ENCODE measurements at regions not wholly inside any gene's neighbourhood (a gene's known extent, or its start where the extent isn't known, plus 50 kb on each side); places are given as distances from the start of the nearest gene placed in this dataset.

GRCh38 chr18:40824291-40824690 lies 1130.7 kb upstream of the PIK3C3 start:
- no peaks in the 10 kb centered on the region for H3K4me1 ChIP-seq (ENCODE audit: control insufficient read depth in 2 of 3, insufficient read depth in 2 of 3, low read depth in 1 of 3, low read length in 3 of 3)
- no peak overlapping the region for H3K9ac ChIP-seq (ENCODE audit: low read length in 3 of 3)
- intact Hi-C loops (cut with DNase I): no loop called here
- no peak for FAIRE-seq
- no peaks in the 10 kb centered on the region for H3K36me3 ChIP-seq (ENCODE audit: control insufficient read depth in 2 of 3, insufficient read depth in 3 of 3, low read length in 3 of 3)
- no peak overlapping the region for H3K27ac ChIP-seq (ENCODE audit: low read depth in 2 of 2, low read length in 2 of 2)
- H3K9me3 ChIP-seq (ENCODE audit: control insufficient read depth in 2 of 3, insufficient read depth in 1 of 3, low read length in 3 of 3): no peaks in the 10 kb centered on the region
- DNase-seq: no peak
- TF ChIP-seq, protein P1, sequence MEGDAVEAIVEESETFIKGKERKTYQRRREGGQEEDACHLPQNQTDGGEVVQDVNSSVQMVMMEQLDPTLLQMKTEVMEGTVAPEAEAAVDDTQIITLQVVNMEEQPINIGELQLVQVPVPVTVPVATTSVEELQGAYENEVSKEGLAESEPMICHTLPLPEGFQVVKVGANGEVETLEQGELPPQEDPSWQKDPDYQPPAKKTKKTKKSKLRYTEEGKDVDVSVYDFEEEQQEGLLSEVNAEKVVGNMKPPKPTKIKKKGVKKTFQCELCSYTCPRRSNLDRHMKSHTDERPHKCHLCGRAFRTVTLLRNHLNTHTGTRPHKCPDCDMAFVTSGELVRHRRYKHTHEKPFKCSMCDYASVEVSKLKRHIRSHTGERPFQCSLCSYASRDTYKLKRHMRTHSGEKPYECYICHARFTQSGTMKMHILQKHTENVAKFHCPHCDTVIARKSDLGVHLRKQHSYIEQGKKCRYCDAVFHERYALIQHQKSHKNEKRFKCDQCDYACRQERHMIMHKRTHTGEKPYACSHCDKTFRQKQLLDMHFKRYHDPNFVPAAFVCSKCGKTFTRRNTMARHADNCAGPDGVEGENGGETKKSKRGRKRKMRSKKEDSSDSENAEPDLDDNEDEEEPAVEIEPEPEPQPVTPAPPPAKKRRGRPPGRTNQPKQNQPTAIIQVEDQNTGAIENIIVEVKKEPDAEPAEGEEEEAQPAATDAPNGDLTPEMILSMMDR (IDR thresholded peaks at IDR 0.05; ENCODE audit: borderline replicate concordance, extremely low read depth, insufficient read depth): no peak
- H3K27me3 ChIP-seq (ENCODE audit: control insufficient read depth, insufficient read depth, low read length): no peaks in the 10 kb centered on the region
- H3K4me3 ChIP-seq (ENCODE audit: low read length in 3 of 3): no peak overlapping the region

DNA sequence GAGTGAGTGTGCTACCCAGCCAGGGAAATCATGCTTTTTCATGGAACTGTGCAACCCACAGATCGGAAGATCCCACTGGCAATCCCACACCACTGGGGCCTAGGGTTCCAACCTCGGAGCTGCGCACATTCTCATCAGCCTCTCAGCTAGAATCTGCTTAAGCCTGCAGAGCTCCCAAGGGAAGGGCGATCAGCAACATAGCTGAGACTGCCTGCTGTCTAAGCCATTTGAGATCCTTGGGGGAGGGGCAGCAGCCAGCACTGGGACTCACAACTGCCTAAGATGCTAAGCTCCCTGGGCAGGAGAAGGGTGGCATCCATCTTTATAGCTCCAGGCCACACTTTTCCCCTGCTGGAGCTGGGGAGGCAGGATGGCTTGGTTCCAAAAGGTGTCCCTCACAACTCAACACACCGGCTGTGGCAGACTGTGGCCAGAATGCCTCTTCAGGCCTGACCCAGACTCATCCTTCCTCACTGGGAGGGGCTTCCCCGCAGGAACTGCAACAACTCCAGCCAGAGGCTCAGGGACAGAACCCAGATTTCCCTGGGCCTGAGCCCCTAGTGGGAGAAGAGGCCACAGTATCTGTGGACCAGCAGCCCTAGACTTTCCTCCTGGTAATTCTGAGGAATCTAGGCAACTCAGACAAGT lies 1133.3 kb upstream of the PIK3C3 start:
- Histone ChIP-seq H3K9me3 (ENCODE audit: control insufficient read depth in 2 of 3, insufficient read depth in 1 of 3, low read length in 3 of 3) (no peaks in the 10 kb centered on the region), H3K27ac (ENCODE audit: low read depth in 2 of 2, low read length in 2 of 2) (no peak overlapping the region), H3K36me3 (ENCODE audit: control insufficient read depth in 2 of 3, insufficient read depth in 3 of 3, low read length in 3 of 3) (no peaks in the 10 kb centered on the region), H3K9ac (ENCODE audit: low read length in 3 of 3) (no peak overlapping the region), H3K4me3 (ENCODE audit: low read length in 3 of 3) (no peak overlapping the region), H3K27me3 (ENCODE audit: control insufficient read depth, insufficient read depth, low read length) (no peaks in the 10 kb centered on the region), H3K4me1 (ENCODE audit: control insufficient read depth in 2 of 3, insufficient read depth in 2 of 3, low read depth in 1 of 3, low read length in 3 of 3) (no peaks in the 10 kb centered on the region)
- DNase-seq (no peak), FAIRE-seq (no peak)
- TF ChIP-seq, protein P1 (IDR thresholded peaks at IDR 0.05; ENCODE audit: borderline replicate concordance, extremely low read depth, insufficient read depth): no peak
- intact Hi-C loops (cut with DNase I): no loop called here

GRCh38 chr18:40812981-40813515 lies 1142.0 kb upstream of the PIK3C3 start:
- Histone ChIP-seq H3K36me3 (ENCODE audit: control insufficient read depth in 2 of 3, insufficient read depth in 3 of 3, low read length in 3 of 3) (no peaks in the 10 kb centered on the region), H3K4me1 (ENCODE audit: control insufficient read depth in 2 of 3, insufficient read depth in 2 of 3, low read depth in 1 of 3, low read length in 3 of 3) (no peaks in the 10 kb centered on the region)
- TF ChIP-seq, protein P1 (IDR thresholded peaks at IDR 0.05; ENCODE audit: borderline replicate concordance, extremely low read depth, insufficient read depth): no peak

More at GRCh38 chr18:40812981-40813515, 1142.0 kb upstream of the PIK3C3 start:
- DNase-seq (no peak), FAIRE-seq (no peak)
- intact Hi-C loops (cut with DNase I): no loop called here
- no peak overlapping the region for H3K27ac ChIP-seq (ENCODE audit: low read depth in 2 of 2, low read length in 2 of 2)
- no peaks in the 10 kb centered on the region for H3K27me3 ChIP-seq (ENCODE audit: control insufficient read depth, insufficient read depth, low read length)
- H3K9ac ChIP-seq (ENCODE audit: low read length in 3 of 3): no peak overlapping the region
- H3K4me3 ChIP-seq (ENCODE audit: low read length in 3 of 3): no peak overlapping the region
- no peaks in the 10 kb centered on the region for H3K9me3 ChIP-seq (ENCODE audit: control insufficient read depth in 2 of 3, insufficient read depth in 1 of 3, low read length in 3 of 3)
